ENCODE measurements at regions not wholly inside any gene's neighbourhood (a gene's known extent, or its start where the extent isn't known, plus 50 kb on each side); places are given as distances from the start of the nearest gene placed in this dataset.

- H3K9me3 ChIP-seq (ENCODE audit: control insufficient read depth in 2 of 2, low read length in 2 of 2), result peaks cover 0 to 2% of the 10 kb centered on the region in 2 donors
- no peaks in the 10 kb centered on the region for H3K4me1 ChIP-seq (ENCODE audit: control insufficient read depth, insufficient read depth, low read length)
- no peak overlapping the region for H3K9ac ChIP-seq (ENCODE audit: low read length in 2 of 2)
- no peaks in the 10 kb centered on the region for H3K36me3 ChIP-seq (ENCODE audit: control insufficient read depth in 2 of 2, insufficient read depth in 2 of 2, low read length in 2 of 2)
- no peak overlapping the region for H3K4me3 ChIP-seq (ENCODE audit: low read length in 2 of 2)
- H3K27me3 ChIP-seq (ENCODE audit: control insufficient read depth in 1 of 2, insufficient read depth in 2 of 2, low read length in 2 of 2), result peaks cover 10 to 12% of the 10 kb centered on the region in 2 donors
- no peak overlapping the region for H3K27ac ChIP-seq (ENCODE audit: low read length)
Measured at GRCh38 chr11:134837166-134837886, 425.3 kb upstream of the B3GAT1 start.

GRCh38 chr11:134836561-134836960 is 424.5 kb upstream of the B3GAT1 start:
- Histone ChIP-seq H3K27ac (ENCODE audit: low read length) (no peak overlapping the region), H3K4me3 (ENCODE audit: low read length in 2 of 2) (no peak overlapping the region), H3K36me3 (ENCODE audit: control insufficient read depth in 2 of 2, insufficient read depth in 2 of 2, low read length in 2 of 2) (no peaks in the 10 kb centered on the region), H3K4me1 (ENCODE audit: control insufficient read depth, insufficient read depth, low read length) (no peaks in the 10 kb centered on the region), H3K9ac (ENCODE audit: low read length in 2 of 2) (no peak overlapping the region), H3K9me3 (ENCODE audit: control insufficient read depth in 2 of 2, low read length in 2 of 2) (peaks cover 0 to 2% of the 10 kb centered on the region in 2 donors), H3K27me3 (ENCODE audit: control insufficient read depth in 1 of 2, insufficient read depth in 2 of 2, low read length in 2 of 2) (peaks cover 4 to 9% of the 10 kb centered on the region in 2 donors)

- no peak overlapping the region for H3K4me3 ChIP-seq (ENCODE audit: low read length in 2 of 2)
- no peaks in the 10 kb centered on the region for H3K4me1 ChIP-seq (ENCODE audit: control insufficient read depth, insufficient read depth, low read length)
- H3K27ac ChIP-seq (ENCODE audit: low read length), result no peak overlapping the region
Measured at GRCh38 chr11:134835561-134835960, 423.5 kb upstream of the B3GAT1 start.

GRCh38 chr11:134830312-134830711 is 418.3 kb upstream of the B3GAT1 start:
- Histone ChIP-seq H3K27me3 (ENCODE audit: control insufficient read depth in 1 of 2, insufficient read depth in 2 of 2, low read length in 2 of 2) (no peaks in the 10 kb centered on the region), H3K4me1 (ENCODE audit: control insufficient read depth, insufficient read depth, low read length) (no peaks in the 10 kb centered on the region), H3K4me3 (ENCODE audit: low read length in 2 of 2) (no peak overlapping the region), H3K9me3 (ENCODE audit: control insufficient read depth in 2 of 2, low read length in 2 of 2) (peaks cover 0 to 5% of the 10 kb centered on the region in 2 donors), H3K36me3 (ENCODE audit: control insufficient read depth in 2 of 2, insufficient read depth in 2 of 2, low read length in 2 of 2) (no peaks in the 10 kb centered on the region), H3K9ac (ENCODE audit: low read length in 2 of 2) (no peak overlapping the region), H3K27ac (ENCODE audit: low read length) (no peak overlapping the region)

More at GRCh38 chr11:134835561-134835960, 423.5 kb upstream of the B3GAT1 start:
- Histone ChIP-seq H3K9ac (ENCODE audit: low read length in 2 of 2) (no peak overlapping the region), H3K9me3 (ENCODE audit: control insufficient read depth in 2 of 2, low read length in 2 of 2) (peaks cover 0 to 5% of the 10 kb centered on the region in 2 donors), H3K36me3 (ENCODE audit: control insufficient read depth in 2 of 2, insufficient read depth in 2 of 2, low read length in 2 of 2) (no peaks in the 10 kb centered on the region), H3K27me3 (ENCODE audit: control insufficient read depth in 1 of 2, insufficient read depth in 2 of 2, low read length in 2 of 2) (peaks cover 2 to 3% of the 10 kb centered on the region in 2 donors)

GRCh38 chr11:134823970-134824369 is 411.9 kb upstream of the B3GAT1 start:
- Histone ChIP-seq H3K27me3 (ENCODE audit: control insufficient read depth in 1 of 2, insufficient read depth in 2 of 2, low read length in 2 of 2) (peaks cover 7% of the 10 kb centered on the region in 2 donors), H3K36me3 (ENCODE audit: control insufficient read depth in 2 of 2, insufficient read depth in 2 of 2, low read length in 2 of 2) (no peaks in the 10 kb centered on the region), H3K9ac (ENCODE audit: low read length in 2 of 2) (no peak overlapping the region), H3K4me3 (ENCODE audit: low read length in 2 of 2) (no peak overlapping the region), H3K4me1 (ENCODE audit: control insufficient read depth, insufficient read depth, low read length) (no peaks in the 10 kb centered on the region), H3K9me3 (ENCODE audit: control insufficient read depth in 2 of 2, low read length in 2 of 2) (no peaks in the 10 kb centered on the region), H3K27ac (ENCODE audit: low read length) (no peak overlapping the region)

- Histone ChIP-seq H3K4me1 (ENCODE audit: control insufficient read depth, insufficient read depth, low read length) (no peaks in the 10 kb centered on the region), H3K9me3 (ENCODE audit: control insufficient read depth in 2 of 2, low read length in 2 of 2) (no peaks in the 10 kb centered on the region), H3K9ac (ENCODE audit: low read length in 2 of 2) (no peak overlapping the region), H3K4me3 (ENCODE audit: low read length in 2 of 2) (no peak overlapping the region), H3K27me3 (ENCODE audit: control insufficient read depth in 1 of 2, insufficient read depth in 2 of 2, low read length in 2 of 2) (peaks cover 7 to 15% of the 10 kb centered on the region in 2 donors), H3K27ac (ENCODE audit: low read length) (no peak overlapping the region), H3K36me3 (ENCODE audit: control insufficient read depth in 2 of 2, insufficient read depth in 2 of 2, low read length in 2 of 2) (no peaks in the 10 kb centered on the region)
Measured at GRCh38 chr11:134822897-134823296, 410.9 kb upstream of the B3GAT1 start.

- no peaks in the 10 kb centered on the region for H3K9me3 ChIP-seq (ENCODE audit: control insufficient read depth in 2 of 2, low read length in 2 of 2)
- no peaks in the 10 kb centered on the region for H3K36me3 ChIP-seq (ENCODE audit: control insufficient read depth in 2 of 2, insufficient read depth in 2 of 2, low read length in 2 of 2)
- H3K4me3 ChIP-seq (ENCODE audit: low read length in 2 of 2), result no peak overlapping the region
- no peak overlapping the region for H3K9ac ChIP-seq (ENCODE audit: low read length in 2 of 2)
- H3K27ac ChIP-seq (ENCODE audit: low read length), result no peak overlapping the region
- H3K4me1 ChIP-seq (ENCODE audit: control insufficient read depth, insufficient read depth, low read length), result no peaks in the 10 kb centered on the region
- H3K27me3 ChIP-seq (ENCODE audit: control insufficient read depth in 1 of 2, insufficient read depth in 2 of 2, low read length in 2 of 2), result peaks cover 7 to 15% of the 10 kb centered on the region in 2 donors
Measured at GRCh38 chr11:134821422-134821821, 409.4 kb upstream of the B3GAT1 start.

GRCh38 chr11:134819041-134819440 is 407.0 kb upstream of the B3GAT1 start:
- Histone ChIP-seq H3K27me3 (ENCODE audit: control insufficient read depth in 1 of 2, insufficient read depth in 2 of 2, low read length in 2 of 2) (peaks cover 5 to 15% of the 10 kb centered on the region in 2 donors), H3K9me3 (ENCODE audit: control insufficient read depth in 2 of 2, low read length in 2 of 2) (peaks cover 0 to 4% of the 10 kb centered on the region in 2 donors), H3K36me3 (ENCODE audit: control insufficient read depth in 2 of 2, insufficient read depth in 2 of 2, low read length in 2 of 2) (no peaks in the 10 kb centered on the region), H3K4me3 (ENCODE audit: low read length in 2 of 2) (no peak overlapping the region), H3K27ac (ENCODE audit: low read length) (no peak overlapping the region), H3K4me1 (ENCODE audit: control insufficient read depth, insufficient read depth, low read length) (no peaks in the 10 kb centered on the region), H3K9ac (ENCODE audit: low read length in 2 of 2) (no peak overlapping the region)

GRCh38 chr11:134818516-134818915 is 406.5 kb upstream of the B3GAT1 start:
- Histone ChIP-seq H3K9me3 (ENCODE audit: control insufficient read depth in 2 of 2, low read length in 2 of 2) (peaks cover 0 to 4% of the 10 kb centered on the region in 2 donors), H3K36me3 (ENCODE audit: control insufficient read depth in 2 of 2, insufficient read depth in 2 of 2, low read length in 2 of 2) (no peaks in the 10 kb centered on the region), H3K4me3 (ENCODE audit: low read length in 2 of 2) (no peak overlapping the region), H3K27ac (ENCODE audit: low read length) (no peak overlapping the region), H3K27me3 (ENCODE audit: control insufficient read depth in 1 of 2, insufficient read depth in 2 of 2, low read length in 2 of 2) (peaks cover 7 to 10% of the 10 kb centered on the region in 2 donors), H3K9ac (ENCODE audit: low read length in 2 of 2) (no peak overlapping the region), H3K4me1 (ENCODE audit: control insufficient read depth, insufficient read depth, low read length) (no peaks in the 10 kb centered on the region)

- Histone ChIP-seq H3K9ac (ENCODE audit: low read length in 2 of 2) (no peak overlapping the region), H3K4me1 (ENCODE audit: control insufficient read depth, insufficient read depth, low read length) (no peaks in the 10 kb centered on the region), H3K27me3 (ENCODE audit: control insufficient read depth in 1 of 2, insufficient read depth in 2 of 2, low read length in 2 of 2) (peaks cover 5 to 8% of the 10 kb centered on the region in 2 donors), H3K36me3 (ENCODE audit: control insufficient read depth in 2 of 2, insufficient read depth in 2 of 2, low read length in 2 of 2) (no peaks in the 10 kb centered on the region), H3K27ac (ENCODE audit: low read length) (no peak overlapping the region), H3K9me3 (ENCODE audit: control insufficient read depth in 2 of 2, low read length in 2 of 2) (peaks cover 0 to 4% of the 10 kb centered on the region in 2 donors), H3K4me3 (ENCODE audit: low read length in 2 of 2) (no peak overlapping the region)
Measured at GRCh38 chr11:134815404-134815803, 403.4 kb upstream of the B3GAT1 start.

- Histone ChIP-seq H3K9me3 (ENCODE audit: control insufficient read depth in 2 of 2, low read length in 2 of 2) (no peaks in the 10 kb centered on the region), H3K4me1 (ENCODE audit: control insufficient read depth, insufficient read depth, low read length) (no peaks in the 10 kb centered on the region), H3K27me3 (ENCODE audit: control insufficient read depth in 1 of 2, insufficient read depth in 2 of 2, low read length in 2 of 2) (peaks cover 0 to 2% of the 10 kb centered on the region in 2 donors), H3K4me3 (ENCODE audit: low read length in 2 of 2) (no peak overlapping the region), H3K27ac (ENCODE audit: low read length) (no peak overlapping the region), H3K36me3 (ENCODE audit: control insufficient read depth in 2 of 2, insufficient read depth in 2 of 2, low read length in 2 of 2) (no peaks in the 10 kb centered on the region), H3K9ac (ENCODE audit: low read length in 2 of 2) (no peak overlapping the region)
Measured at GRCh38 chr11:134807997-134808396, 396.0 kb upstream of the B3GAT1 start.

Data from stomach smooth muscle (tissue), 2 donors.